NCI-H2171 treated with DMSO at 0.1 percent for 48 hours (cell line): ENCODE measurements at regions not wholly inside any gene's neighbourhood (a gene's known extent, or its start where the extent isn't known, plus 50 kb on each side); places are given as distances from the start of the nearest gene placed in this dataset.
"Not testable (repeated sequence)": the region's sequence is repeated elsewhere in the genome, so short reads cannot be mapped to it uniquely, and the experiment has no call there.

ENCODE experiments used
- DNase-seq: peaks from one replicate; lab custom pipeline; 2025; lab: John Stamatoyannopoulos, UW

DNA sequence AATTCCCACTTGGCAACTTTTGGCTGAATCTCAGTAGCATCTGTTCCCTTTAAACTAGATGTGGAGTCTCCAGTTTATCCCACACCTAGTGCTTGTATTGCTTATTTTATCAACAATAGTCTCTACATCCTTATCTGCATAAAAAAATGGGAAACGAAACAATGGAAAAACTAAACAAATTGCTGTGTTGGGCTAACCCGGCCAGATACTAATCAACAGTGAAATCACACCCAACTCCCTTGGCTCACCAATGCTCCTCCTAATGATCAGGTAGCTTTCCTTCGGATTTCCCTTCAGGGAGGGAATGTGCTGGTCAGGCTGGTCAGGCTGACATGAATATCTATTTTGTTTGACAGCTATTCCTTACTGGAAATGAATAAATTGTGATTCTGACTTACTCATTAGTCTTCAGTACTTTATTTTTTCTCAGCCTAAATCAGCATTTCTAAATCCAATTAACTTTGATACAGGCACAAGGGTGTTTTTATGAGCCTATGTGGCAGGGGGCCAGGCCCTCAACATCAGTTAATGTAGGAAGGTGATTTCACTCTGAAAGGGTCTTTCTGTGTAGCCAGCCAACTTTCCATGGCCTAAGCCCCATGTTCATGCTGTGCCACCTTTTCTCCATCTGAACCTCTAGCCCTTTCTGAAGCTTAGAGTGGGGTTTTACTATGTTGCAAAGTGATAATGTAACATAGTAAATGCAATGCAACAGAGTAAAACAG, 170.5 kb upstream of the NPSR1 start:
- DNase-seq: peak; percentile 33

DNA sequence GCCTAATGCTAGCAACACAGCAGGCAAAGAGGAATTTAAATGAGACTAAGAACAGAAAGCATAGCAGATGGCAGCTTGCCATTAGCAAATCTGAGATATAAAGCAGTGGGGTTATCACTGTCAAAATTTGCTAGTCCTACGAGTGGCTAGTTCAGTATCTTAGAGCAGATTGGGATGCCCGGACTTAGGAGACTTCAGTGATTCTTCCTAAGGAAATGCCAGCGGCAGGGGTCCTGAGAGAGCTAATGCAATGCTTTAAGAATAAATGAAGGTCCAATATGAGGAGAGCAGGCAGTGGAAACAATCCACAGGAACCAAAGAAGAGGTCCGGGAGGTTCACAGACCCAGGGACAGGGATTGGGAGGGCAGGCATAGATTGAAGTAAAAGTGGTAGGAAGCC, 169.3 kb upstream of the NPSR1 start:
- no peak for DNase-seq

DNA sequence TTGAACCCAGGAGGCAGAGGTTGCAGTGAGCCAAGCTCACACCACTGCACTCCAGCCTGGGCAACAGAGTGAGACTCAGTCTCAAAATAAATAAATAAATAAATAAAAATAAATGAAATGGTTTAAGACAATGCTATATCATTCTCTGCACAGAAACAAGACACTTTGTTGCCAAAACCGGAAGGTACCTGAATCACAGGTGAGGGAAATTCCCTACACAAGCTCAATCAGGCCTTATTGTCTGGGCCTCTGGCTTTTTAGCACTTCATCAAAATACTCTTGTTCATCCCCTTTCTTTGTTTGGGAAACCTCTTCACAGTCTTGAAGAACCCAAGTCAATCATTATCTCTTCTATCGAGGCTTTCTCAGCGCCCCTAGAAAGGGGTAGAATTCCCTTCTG, 166.1 kb upstream of the NPSR1 start:
- DNase-seq: no peak

- DNase-seq: no peak
Observed at GRCh38 chr7:34493752-34494151, 164.3 kb upstream of the NPSR1 start.

GRCh38 chr7:34497153-34497777, 160.8 kb upstream of the NPSR1 start:
- DNase-seq: no peak

DNA sequence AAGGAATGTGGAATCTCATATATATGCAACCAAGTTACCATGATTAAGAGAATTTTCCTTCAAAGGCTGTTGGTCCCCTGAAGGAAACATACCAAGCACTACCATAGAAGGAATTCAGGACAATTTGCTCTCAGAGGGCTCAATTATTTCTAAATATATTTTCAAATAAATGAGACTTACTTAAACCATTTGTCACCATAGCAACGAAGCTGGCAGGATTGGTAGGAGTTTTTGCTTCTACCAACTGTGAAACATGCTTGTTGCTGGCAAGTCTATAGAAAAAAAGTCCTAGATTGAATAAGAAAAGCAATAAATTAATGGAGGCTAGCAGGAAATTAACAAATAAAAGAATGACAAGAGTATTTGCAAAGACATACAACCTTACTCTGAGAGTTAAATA, 156.9 kb upstream of the NPSR1 start:
- no peak for DNase-seq

- no peak for DNase-seq
Observed at GRCh38 chr7:34507191-34507590, 150.8 kb upstream of the NPSR1 start.

DNA sequence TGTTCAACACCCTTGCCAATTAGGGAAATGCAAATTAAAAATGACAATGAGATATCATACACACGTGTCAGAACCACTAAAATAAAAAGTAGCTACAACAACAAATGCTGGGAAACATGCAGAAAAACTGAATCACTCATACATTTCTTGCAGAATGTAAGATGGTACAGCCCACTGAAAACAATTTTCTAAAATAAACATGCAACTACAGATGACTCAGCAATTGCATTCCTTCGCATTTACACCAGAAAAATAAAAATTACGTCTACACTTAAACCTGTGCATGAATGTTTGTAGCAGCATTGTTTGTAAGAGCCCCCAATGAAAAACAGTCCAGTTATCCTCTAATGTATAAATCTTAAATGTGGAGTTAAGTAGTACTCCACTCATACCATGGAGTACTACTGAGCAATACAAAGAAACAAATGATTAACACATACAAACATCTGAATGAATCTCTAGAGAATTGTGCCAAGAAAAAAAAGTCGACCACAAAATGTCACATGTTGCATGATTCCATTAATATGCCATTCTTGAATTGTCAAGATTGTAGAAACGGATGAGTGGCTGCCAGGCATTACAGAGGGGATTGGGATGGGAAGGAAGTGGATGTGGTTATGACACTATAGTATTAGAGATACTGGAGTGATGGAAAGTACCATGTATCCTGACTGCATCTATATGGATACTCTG, 134.6 kb upstream of the NPSR1 start:
- DNase-seq: peak; percentile 22

- DNase-seq: no peak
Observed at GRCh38 chr7:34530259-34530658, 127.8 kb upstream of the NPSR1 start.

- DNase-seq: peak; percentile 11
Observed at GRCh38 chr7:34539003-34539402, 119.0 kb upstream of the NPSR1 start.

DNA sequence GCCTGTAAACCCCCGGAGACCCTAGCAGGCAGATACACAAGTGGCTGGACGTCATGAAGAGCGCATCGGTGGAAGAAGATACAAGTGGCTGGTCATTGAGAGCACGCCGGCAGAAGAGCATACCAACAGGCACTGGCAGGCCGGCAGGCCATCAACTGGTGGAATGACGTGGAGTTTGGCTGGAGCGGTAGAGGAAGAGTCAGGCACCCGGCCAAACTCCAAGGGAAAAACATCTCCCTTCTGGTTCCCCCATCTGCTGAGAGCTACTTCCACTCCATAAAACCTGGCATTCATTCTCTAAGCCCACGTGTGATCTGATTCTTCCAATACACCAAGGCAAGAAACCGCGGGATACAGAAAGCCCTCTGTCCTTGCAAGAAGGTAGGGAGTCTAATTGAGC, 113.4 kb upstream of the NPSR1 start:
- DNase-seq: peak; percentile 58

- DNase-seq: no peak
Observed at GRCh38 chr7:34550996-34551395, 107.0 kb upstream of the NPSR1 start.

DNA sequence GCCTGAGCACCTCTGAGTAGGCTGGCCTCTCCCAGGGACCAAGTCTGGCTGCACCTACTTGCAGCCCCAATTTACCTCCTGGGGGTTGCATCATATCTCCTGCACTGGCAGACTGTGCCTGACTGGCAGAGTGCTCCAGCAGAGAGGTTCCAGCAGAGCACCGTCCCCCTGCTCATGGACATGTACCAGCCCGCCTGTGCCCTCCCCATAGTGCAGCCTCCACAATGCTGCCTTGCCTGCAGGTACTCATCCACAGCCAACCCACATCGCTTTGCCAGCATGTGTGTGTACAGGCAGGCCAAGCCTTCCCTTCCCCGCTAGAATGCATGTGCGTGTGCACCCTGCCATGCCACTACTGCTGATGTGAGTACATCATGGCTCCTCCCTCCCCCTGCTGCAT, 105.5 kb upstream of the NPSR1 start:
- DNase-seq: no peak

GRCh38 chr7:34558022-34558421, 100.0 kb upstream of the NPSR1 start:
- DNase-seq: no peak

DNA sequence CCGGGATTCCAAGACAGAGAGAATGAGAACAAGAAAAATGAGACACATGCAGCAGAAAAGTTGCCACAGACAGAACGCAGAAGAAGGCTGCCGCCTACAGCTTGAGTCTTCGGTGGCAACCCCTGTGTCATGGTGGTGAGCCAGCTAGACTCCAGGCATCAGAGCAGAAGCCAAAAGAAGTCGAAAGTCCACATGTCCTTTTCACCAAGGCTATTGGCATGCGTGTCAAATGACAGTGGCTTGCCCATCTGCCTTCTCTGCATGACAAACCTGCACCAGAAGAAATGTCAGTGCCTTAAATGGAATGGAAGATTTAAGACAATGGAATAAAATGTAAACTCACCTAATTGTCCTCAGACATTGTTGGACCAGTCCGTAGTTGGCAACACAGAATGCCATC, 93.9 kb upstream of the NPSR1 start:
- no peak for DNase-seq

- no peak for DNase-seq
Observed at GRCh38 chr7:34567906-34568305, 90.1 kb upstream of the NPSR1 start.

- DNase-seq: no peak
Observed at GRCh38 chr7:34569975-34570699, 87.9 kb upstream of the NPSR1 start.

DNA sequence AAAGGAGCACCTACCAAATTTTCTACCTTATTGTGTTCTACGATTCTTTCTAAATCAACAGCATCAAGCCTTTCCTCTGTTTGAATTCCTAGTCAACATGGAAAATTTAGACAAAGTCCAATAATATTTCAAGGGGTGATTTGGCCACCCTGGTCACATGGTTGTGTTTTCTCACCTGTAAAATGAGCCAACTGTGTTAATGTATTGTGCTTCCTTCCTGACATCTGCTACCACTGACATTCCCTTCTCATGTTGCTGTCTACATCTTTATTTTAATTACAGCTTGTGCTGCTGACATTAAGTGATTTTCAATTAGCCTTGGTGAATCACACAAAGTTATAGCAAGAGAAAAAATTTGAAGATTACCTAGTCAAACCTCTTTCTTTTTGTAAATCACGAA, 83.0 kb upstream of the NPSR1 start:
- peak; percentile 63 for DNase-seq

- DNase-seq: not testable (repeated sequence)
Observed at GRCh38 chr7:34577934-34578333, 80.1 kb upstream of the NPSR1 start.

DNA sequence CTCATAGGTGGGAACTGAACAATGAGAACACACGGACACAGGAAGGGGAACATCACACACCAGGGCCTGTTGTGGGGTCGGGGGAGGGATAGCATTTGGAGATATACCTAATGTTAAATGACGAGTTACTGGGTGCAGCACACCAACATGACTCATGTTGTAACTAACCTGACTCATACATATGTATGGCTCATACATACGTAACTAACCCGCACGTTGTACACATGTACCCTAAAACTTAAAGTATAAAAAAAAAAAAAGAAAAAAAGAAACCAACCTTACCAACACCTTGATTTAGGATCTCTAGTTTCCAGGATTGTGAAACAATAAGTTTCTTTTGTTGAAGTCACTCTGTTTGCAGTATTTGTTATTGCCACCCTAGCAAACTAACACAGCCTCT, 76.3 kb upstream of the NPSR1 start:
- not testable (repeated sequence) for DNase-seq

GRCh38 chr7:34584526-34584925, 73.5 kb upstream of the NPSR1 start:
- DNase-seq: no peak

DNA sequence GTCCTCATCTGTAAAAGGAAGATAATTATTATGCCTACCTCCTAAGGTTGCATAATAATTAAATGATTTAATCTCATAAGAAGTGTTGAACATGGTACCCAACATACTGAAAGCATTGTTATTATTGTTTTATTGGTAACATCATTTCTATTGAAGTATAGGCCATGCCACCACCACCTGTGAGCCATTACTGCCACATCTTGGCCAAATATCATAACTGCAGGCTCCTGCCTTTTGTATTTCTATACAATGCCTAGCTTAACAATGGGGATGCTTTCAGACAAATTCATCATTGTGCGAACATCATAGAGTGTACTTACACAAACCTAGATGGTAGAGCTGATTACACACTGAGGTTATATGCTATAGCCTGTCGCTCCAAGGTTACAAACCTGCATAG, 61.1 kb upstream of the NPSR1 start:
- DNase-seq: peak; percentile 20
